ENCODE measurements at regions not wholly inside any gene's neighbourhood (a gene's known extent, or its start where the extent isn't known, plus 50 kb on each side); places are given as distances from the start of the nearest gene placed in this dataset.
"Not testable (repeated sequence)": the region's sequence is repeated elsewhere in the genome, so short reads cannot be mapped to it uniquely, and the experiment has no call there.

DNA sequence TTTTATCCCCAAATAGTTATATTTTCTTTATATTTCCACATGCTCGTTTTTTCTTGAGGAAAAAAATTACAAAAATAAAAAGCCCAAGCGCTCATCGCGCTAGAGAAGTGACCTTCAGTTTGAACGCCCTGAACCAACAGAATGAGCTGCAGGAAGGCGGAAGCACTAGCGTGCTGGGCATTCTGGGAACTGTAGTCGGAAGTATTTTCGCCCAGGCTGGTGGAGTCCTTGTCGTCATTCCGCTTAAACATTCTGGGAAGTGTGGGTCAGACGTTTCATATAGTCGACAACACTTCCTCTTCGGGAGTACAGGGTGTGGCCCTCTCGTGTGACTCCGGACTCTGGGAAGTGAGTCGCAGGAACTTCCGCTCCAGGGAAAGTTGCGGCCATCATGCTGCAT is 692.4 kb upstream of the DEFB115 start:
- not testable (repeated sequence) for H3K27ac ChIP-seq (replicated peaks); H3K4me3 ChIP-seq (replicated peaks; ENCODE audit: insufficient read depth, low read length); DNase-seq (ENCODE audit: low read depth in 1 of 2, low spot score in 1 of 2); H3K27me3 ChIP-seq (ENCODE audit: insufficient read depth, poor library complexity, severe bottlenecking)

DNA sequence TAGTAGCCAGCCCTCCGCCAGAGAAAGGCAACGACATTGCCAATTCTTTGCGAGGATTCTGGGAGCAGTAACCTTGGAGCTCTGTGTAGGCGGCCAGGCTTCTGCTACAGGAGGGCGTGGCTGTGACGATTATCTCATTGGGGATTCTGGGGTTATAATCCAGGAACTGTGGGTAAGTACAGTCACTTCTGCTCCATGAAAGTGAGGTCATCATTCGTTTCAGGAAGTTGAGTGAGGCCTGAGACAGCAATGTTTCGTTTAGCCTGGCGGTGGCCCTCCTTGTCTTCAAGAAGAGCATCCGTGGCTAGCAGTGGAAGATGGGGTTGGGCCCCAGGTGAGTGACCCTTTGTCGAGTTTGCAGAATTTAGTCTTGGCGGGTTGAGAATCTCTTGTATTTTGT is 687.6 kb upstream of the DEFB115 start:
- DNase-seq (ENCODE audit: low read depth in 1 of 2, low spot score in 1 of 2); H3K27ac ChIP-seq (replicated peaks); H3K27me3 ChIP-seq (ENCODE audit: insufficient read depth, poor library complexity, severe bottlenecking); H3K4me3 ChIP-seq (replicated peaks; ENCODE audit: insufficient read depth, low read length): not testable (repeated sequence)

GRCh38 chr20:30570622-30571021 is 686.8 kb upstream of the DEFB115 start:
- not testable (repeated sequence) for DNase-seq (ENCODE audit: low read depth in 1 of 2, low spot score in 1 of 2); H3K27me3 ChIP-seq (ENCODE audit: insufficient read depth, poor library complexity, severe bottlenecking); H3K27ac ChIP-seq (replicated peaks); H3K4me3 ChIP-seq (replicated peaks; ENCODE audit: insufficient read depth, low read length)

DNA sequence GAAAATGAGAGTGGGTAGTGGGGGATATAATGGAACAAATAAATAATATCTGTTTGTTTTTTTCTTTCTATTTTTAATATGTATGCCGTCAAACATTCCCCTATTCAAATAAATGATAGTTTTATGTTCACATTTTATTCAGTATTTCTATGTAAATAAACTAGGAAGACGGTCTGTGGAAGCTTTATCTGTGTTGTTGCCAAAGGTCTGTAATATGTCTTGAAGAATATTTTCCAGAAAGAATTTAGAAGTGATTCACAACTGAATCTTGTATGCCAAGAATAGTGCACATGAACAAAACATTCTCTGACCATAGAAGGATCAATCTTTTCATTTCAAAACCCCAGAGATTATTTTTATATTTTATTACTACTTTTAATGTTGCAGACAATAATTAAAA is 683.1 kb upstream of the DEFB115 start:
- DNase-seq (ENCODE audit: low read depth in 1 of 2, low spot score in 1 of 2); H3K27ac ChIP-seq (replicated peaks); H3K4me3 ChIP-seq (replicated peaks; ENCODE audit: insufficient read depth, low read length); H3K27me3 ChIP-seq (ENCODE audit: insufficient read depth, poor library complexity, severe bottlenecking): not testable (repeated sequence)

DNA sequence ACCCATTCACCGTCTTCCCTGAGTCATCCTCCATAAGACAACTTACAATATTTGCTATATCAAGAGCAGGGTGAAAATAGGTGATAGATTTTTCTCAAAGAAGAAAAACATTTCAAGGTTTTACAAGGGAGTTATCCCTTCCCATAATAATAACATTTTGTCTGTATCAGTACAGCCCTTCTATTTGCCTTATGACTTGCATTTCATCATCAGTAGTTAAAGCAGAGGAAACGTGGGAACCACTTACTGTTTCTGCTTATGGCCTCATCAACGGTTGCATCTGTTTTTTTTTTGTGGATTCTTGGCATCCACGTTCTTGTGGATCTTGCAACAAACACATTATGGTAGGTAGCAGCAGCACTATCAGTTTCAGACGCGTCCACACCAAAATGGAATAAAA is 678.4 kb upstream of the DEFB115 start:
- not testable (repeated sequence) for H3K27ac ChIP-seq (replicated peaks); H3K27me3 ChIP-seq (ENCODE audit: insufficient read depth, poor library complexity, severe bottlenecking); H3K4me3 ChIP-seq (replicated peaks; ENCODE audit: insufficient read depth, low read length); DNase-seq (ENCODE audit: low read depth in 1 of 2, low spot score in 1 of 2)

DNA sequence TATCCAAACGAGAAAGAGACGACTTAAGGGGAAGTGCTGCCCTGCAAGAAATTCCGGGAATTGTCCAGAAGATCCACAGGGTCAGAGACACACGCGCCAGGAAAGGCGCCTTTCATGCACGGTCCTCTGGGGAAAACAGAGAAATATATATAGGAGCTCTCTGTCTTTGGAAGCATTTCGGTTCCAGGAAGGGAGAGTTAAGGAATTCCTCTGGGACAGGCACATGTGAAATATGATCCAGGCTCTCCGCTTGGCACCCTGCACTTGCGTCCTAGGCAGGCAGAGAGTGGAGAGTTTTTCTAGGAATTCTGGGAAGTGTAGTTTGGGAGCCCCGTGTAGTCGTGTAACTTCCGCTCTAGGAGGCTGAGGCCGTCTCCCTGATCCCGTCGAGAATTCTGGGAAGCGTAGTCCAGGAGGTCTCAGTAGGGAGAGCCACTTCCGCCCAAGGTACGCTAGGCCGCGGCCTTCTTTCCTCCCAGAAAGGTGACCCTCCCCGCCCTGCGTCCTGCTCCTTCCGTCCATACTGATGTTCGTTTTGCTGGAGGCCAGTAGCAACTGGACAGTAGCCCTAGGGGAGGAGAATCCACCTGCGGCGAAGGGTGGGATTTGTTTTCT is 677.5 kb upstream of the DEFB115 start:
- not testable (repeated sequence) for DNase-seq (ENCODE audit: low read depth in 1 of 2, low spot score in 1 of 2); H3K4me3 ChIP-seq (replicated peaks; ENCODE audit: insufficient read depth, low read length); H3K27me3 ChIP-seq (ENCODE audit: insufficient read depth, poor library complexity, severe bottlenecking); H3K27ac ChIP-seq (replicated peaks)

DNA sequence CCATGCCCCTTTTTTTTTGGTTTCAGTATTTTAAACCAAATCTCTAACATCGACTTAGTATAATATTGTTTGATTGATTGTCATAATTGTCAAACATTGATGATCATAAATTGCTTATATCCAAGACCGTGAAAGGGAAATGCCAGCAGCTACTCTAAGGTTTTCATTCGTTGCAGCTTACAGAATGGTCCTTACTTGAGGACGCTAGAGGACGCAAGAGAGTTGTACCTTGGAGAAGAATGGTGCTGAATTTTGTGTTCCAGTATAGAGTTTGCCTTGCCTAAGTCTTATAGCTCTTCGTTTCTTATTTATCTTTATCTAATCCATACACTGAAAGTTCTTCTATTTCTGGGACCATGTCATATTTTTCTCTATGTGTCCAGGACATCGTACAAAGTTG is 675.6 kb upstream of the DEFB115 start:
- not testable (repeated sequence) for H3K27me3 ChIP-seq (ENCODE audit: insufficient read depth, poor library complexity, severe bottlenecking); DNase-seq (ENCODE audit: low read depth in 1 of 2, low spot score in 1 of 2); H3K4me3 ChIP-seq (replicated peaks; ENCODE audit: insufficient read depth, low read length)

DNA sequence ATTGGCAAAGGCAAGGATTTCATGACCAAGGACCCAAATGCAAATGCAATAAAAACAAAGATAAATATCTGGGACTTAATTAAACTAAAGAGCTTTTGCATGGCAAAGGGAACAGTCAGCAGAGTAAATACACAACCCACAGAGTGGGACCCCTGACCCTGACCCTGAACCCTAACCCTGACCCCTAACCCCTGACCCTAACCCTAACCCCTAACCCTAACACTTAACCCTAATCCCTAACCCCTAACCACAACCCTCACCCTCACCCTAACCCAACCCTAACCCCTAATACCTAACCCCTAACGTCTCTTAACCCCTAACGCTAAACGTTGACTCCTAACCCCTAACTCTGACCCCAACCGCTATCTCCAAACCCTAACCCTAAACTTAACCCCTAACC is 673.1 kb upstream of the DEFB115 start:
- not testable (repeated sequence) for H3K4me3 ChIP-seq (replicated peaks; ENCODE audit: insufficient read depth, low read length); DNase-seq (ENCODE audit: low read depth in 1 of 2, low spot score in 1 of 2); H3K27me3 ChIP-seq (ENCODE audit: insufficient read depth, poor library complexity, severe bottlenecking); H3K27ac ChIP-seq (replicated peaks)

More for the DNA sequence above, 675.6 kb upstream of the DEFB115 start:
- H3K27ac ChIP-seq (replicated peaks), result not testable (repeated sequence)

DNA sequence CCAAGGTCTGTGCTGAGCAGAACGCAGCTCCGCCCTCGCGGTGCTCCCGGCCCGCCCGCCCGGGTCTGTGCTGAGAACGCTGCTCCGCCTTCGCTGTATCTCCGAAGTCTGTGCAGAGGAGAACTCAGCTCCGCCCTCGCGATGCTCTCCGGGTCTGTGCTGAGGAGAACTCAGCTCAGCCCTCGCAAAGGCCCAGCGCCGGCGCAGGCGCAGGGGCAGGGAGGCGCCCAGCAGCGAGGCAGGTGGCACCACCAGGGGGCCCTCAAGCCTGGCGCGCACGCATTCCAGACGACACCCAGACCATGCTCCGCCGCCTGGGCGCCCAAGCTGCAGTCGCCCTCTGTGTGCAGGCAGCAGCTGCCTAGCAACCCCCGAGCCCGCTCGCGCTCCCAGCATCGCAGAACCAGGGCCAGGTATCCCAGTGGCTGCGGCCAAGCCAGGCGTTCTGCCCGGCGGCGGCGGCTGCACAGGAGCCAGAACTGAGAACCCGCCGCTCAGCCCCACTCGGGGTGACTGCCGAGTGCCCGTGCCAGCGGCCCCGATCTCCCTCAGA is 672.1 kb upstream of the DEFB115 start:
- not testable (repeated sequence) for DNase-seq (ENCODE audit: low read depth in 1 of 2, low spot score in 1 of 2); H3K27ac ChIP-seq (replicated peaks); H3K27me3 ChIP-seq (ENCODE audit: insufficient read depth, poor library complexity, severe bottlenecking); H3K4me3 ChIP-seq (replicated peaks; ENCODE audit: insufficient read depth, low read length)

DNA sequence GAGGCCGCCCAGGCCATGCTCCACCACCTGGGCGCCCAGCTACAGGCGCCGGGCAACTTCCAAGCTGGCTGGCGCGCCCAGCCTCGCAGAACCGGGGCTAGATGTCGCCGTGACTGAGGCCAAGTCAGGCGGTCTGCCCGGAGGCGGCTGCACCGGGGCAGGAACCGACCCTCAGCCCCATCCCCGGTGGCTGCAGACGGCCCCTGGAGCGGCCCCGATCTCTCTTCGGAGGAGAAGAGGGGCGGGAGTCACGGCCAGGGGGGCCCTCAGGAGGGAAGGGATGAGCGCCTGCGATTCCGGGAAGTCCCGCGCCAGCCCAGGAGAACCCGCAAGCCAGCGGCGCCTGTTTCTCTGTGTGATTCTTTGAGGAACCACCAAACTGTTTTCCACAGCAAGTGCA is 671.3 kb upstream of the DEFB115 start:
- not testable (repeated sequence) for H3K27ac ChIP-seq (replicated peaks); H3K4me3 ChIP-seq (replicated peaks; ENCODE audit: insufficient read depth, low read length); DNase-seq (ENCODE audit: low read depth in 1 of 2, low spot score in 1 of 2); H3K27me3 ChIP-seq (ENCODE audit: insufficient read depth, poor library complexity, severe bottlenecking)

- no peak for DNase-seq (ENCODE audit: low read depth in 1 of 2, low spot score in 1 of 2)
- Histone ChIP-seq H3K4me3 (replicated peaks; ENCODE audit: insufficient read depth, low read length) (no peak overlapping the region), H3K27ac (replicated peaks) (no peak overlapping the region), H3K27me3 (ENCODE audit: insufficient read depth, poor library complexity, severe bottlenecking) (no peaks in the 10 kb centered on the region)
- TF ChIP-seq SPI1 (IDR thresholded peaks at IDR 0.05; ENCODE audit: borderline replicate concordance, low read depth) (no peak), POLR2AphosphoS5 (IDR thresholded peaks at IDR 0.05; ENCODE audit: low read depth) (no peak), CTCF (IDR thresholded peaks at IDR 0.05; ENCODE audit: insufficient read depth, low read length) (no peak), GABPA (IDR thresholded peaks at IDR 0.05; ENCODE audit: low read depth) (no peak)
- TF ChIP-seq, protein P1, sequence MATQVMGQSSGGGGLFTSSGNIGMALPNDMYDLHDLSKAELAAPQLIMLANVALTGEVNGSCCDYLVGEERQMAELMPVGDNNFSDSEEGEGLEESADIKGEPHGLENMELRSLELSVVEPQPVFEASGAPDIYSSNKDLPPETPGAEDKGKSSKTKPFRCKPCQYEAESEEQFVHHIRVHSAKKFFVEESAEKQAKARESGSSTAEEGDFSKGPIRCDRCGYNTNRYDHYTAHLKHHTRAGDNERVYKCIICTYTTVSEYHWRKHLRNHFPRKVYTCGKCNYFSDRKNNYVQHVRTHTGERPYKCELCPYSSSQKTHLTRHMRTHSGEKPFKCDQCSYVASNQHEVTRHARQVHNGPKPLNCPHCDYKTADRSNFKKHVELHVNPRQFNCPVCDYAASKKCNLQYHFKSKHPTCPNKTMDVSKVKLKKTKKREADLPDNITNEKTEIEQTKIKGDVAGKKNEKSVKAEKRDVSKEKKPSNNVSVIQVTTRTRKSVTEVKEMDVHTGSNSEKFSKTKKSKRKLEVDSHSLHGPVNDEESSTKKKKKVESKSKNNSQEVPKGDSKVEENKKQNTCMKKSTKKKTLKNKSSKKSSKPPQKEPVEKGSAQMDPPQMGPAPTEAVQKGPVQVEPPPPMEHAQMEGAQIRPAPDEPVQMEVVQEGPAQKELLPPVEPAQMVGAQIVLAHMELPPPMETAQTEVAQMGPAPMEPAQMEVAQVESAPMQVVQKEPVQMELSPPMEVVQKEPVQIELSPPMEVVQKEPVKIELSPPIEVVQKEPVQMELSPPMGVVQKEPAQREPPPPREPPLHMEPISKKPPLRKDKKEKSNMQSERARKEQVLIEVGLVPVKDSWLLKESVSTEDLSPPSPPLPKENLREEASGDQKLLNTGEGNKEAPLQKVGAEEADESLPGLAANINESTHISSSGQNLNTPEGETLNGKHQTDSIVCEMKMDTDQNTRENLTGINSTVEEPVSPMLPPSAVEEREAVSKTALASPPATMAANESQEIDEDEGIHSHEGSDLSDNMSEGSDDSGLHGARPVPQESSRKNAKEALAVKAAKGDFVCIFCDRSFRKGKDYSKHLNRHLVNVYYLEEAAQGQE (IDR thresholded peaks at IDR 0.05; ENCODE audit: insufficient replicate concordance, low read depth), result no peak
Observed at GRCh38 chr20:30593572-30593971, 663.9 kb upstream of the DEFB115 start.

Measured in HL-60 (cell line).